Adrenal gland (tissue), 5 donors: ENCODE measurements at regions not wholly inside any gene's neighbourhood (a gene's known extent, or its start where the extent isn't known, plus 50 kb on each side); places are given as distances from the start of the nearest gene placed in this dataset.

Experiments used
- CTCF ChIP-seq, 6 experiments: fragments of 450-650 bp in 4 of 6; fragments of 200-600 bp in 2 of 6; sonication (generic) in 1 of 6; IDR thresholded peaks; 1 replicate in 5 of 6; 2 replicates in 1 of 6; pipeline versions ENCODE4 v1.5.1 to v1.8.0; 2016 to 2021; ENCODE audit warnings: antibody characterized with exemption in 6 of 6, mild to moderate bottlenecking in 2 of 6, moderate library complexity in 1 of 6
- POLR2A ChIP-seq, 2 donors: fragments of 450-650 bp; IDR thresholded peaks; one replicate each; pipeline ENCODE4 v1.6.1; 2017; ENCODE audit warnings: antibody characterized with exemption in 2 of 2, mild to moderate bottlenecking in 2 of 2, moderate library complexity in 1 of 2
- donor health status: DM: no; HTN: no; CAD: no.

DNA sequence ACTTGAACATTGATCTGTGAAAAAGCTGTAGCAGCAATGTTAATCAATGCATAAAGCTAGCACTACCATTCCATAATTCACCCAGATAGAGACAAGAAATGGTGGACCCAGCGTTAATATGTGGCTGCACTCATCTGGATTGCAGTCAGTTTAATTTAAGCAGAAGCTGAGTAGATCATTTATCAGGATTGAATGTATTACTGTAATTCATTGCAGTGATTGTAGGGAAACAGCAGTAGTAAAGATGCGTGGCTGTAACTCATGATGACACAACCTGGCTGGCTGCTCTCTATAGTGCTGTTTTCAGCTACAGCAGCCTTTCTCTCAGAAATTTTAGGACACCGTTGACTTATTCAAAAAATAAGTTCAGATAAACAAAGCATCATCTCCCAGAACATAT is 499.5 kb upstream of the SLITRK6 start:
- no peak for TF ChIP-seq CTCF (IDR thresholded peaks at IDR 0.05)
- TF ChIP-seq POLR2A (IDR thresholded peaks at IDR 0.05): no peak
